ENCODE measurements at regions not wholly inside any gene's neighbourhood (a gene's known extent, or its start where the extent isn't known, plus 50 kb on each side); places are given as distances from the start of the nearest gene placed in this dataset.
"Not testable (repeated sequence)": the region's sequence is repeated elsewhere in the genome, so short reads cannot be mapped to it uniquely, and the experiment has no call there.

- Mint-ChIP-seq H3K4me1 (peaks cover 14% of the 10 kb centered on the region), H3K9me3 (peaks cover 22% of the 10 kb centered on the region), H3K27me3 (ENCODE audit: low read depth, poor library complexity) (no peaks in the 10 kb centered on the region), H3K4me3 (no peak overlapping the region), H3K27ac (no peak overlapping the region), H3K36me3 (ENCODE audit: low read depth) (peaks cover 3% of the 10 kb centered on the region)
- no peak for DNase-seq
- no peak for TF ChIP-seq CTCF (IDR thresholded peaks at IDR 0.05)
Observed at GRCh38 chr6:23533944-23534343, 592.1 kb upstream of the NRSN1 start.

- no peak for DNase-seq
- Mint-ChIP-seq H3K27ac (no peak overlapping the region), H3K9me3 (peaks cover 18% of the 10 kb centered on the region), H3K4me3 (no peak overlapping the region), H3K36me3 (ENCODE audit: low read depth) (no peaks in the 10 kb centered on the region), H3K27me3 (ENCODE audit: low read depth, poor library complexity) (no peaks in the 10 kb centered on the region), H3K4me1 (peaks cover 14% of the 10 kb centered on the region)
- no peak for TF ChIP-seq CTCF (IDR thresholded peaks at IDR 0.05)
Observed at GRCh38 chr6:23534351-23534750, 591.7 kb upstream of the NRSN1 start.

GRCh38 chr6:23535101-23535500, 590.9 kb upstream of the NRSN1 start:
- no peaks in the 10 kb centered on the region for H3K36me3 Mint-ChIP-seq (ENCODE audit: low read depth)
- no peak for TF ChIP-seq CTCF (IDR thresholded peaks at IDR 0.05)
- peaks cover 12% of the 10 kb centered on the region for H3K9me3 Mint-ChIP-seq
- H3K4me1 Mint-ChIP-seq, result peaks cover 14% of the 10 kb centered on the region
- no peak overlapping the region for H3K27ac Mint-ChIP-seq
- H3K27me3 Mint-ChIP-seq (ENCODE audit: low read depth, poor library complexity), result no peaks in the 10 kb centered on the region
- no peak for DNase-seq
- no peak overlapping the region for H3K4me3 Mint-ChIP-seq

- no peak overlapping the region for H3K27ac Mint-ChIP-seq
- TF ChIP-seq CTCF (IDR thresholded peaks at IDR 0.05), result no peak
- DNase-seq, result no peak
- H3K4me1 Mint-ChIP-seq, result peaks cover 14% of the 10 kb centered on the region
- H3K36me3 Mint-ChIP-seq (ENCODE audit: low read depth), result no peaks in the 10 kb centered on the region
- H3K9me3 Mint-ChIP-seq, result peaks cover 8% of the 10 kb centered on the region
- H3K27me3 Mint-ChIP-seq (ENCODE audit: low read depth, poor library complexity), result no peaks in the 10 kb centered on the region
- no peak overlapping the region for H3K4me3 Mint-ChIP-seq
Observed at GRCh38 chr6:23537828-23538227, 588.2 kb upstream of the NRSN1 start.

GRCh38 chr6:23547851-23548250, 578.2 kb upstream of the NRSN1 start:
- Mint-ChIP-seq H3K9me3 (peaks cover 2% of the 10 kb centered on the region), H3K4me3 (no peak overlapping the region), H3K36me3 (ENCODE audit: low read depth) (no peaks in the 10 kb centered on the region), H3K27me3 (ENCODE audit: low read depth, poor library complexity) (peaks cover 4% of the 10 kb centered on the region), H3K4me1 (peaks cover 16% of the 10 kb centered on the region), H3K27ac (peak overlapping the region; percentile 22)
- DNase-seq, result no peak
- peak; percentile 31 for TF ChIP-seq CTCF (IDR thresholded peaks at IDR 0.05)

- H3K9me3 Mint-ChIP-seq, result peaks cover 27% of the 10 kb centered on the region
Observed at GRCh38 chr6:23554953-23555352, 571.1 kb upstream of the NRSN1 start.

More at GRCh38 chr6:23554953-23555352, 571.1 kb upstream of the NRSN1 start:
- not testable (repeated sequence) for H3K27me3 Mint-ChIP-seq (ENCODE audit: low read depth, poor library complexity); H3K27ac Mint-ChIP-seq; DNase-seq; H3K4me3 Mint-ChIP-seq; H3K4me1 Mint-ChIP-seq
- H3K36me3 Mint-ChIP-seq (ENCODE audit: low read depth), result peaks cover 12% of the 10 kb centered on the region

Data from nephron progenitor cell (in vitro differentiated cells).